GM18508 (cell line): ENCODE measurements at regions not wholly inside any gene's neighbourhood (a gene's known extent, or its start where the extent isn't known, plus 50 kb on each side); places are given as distances from the start of the nearest gene placed in this dataset.
"Not testable (repeated sequence)": the region's sequence is repeated elsewhere in the genome, so short reads cannot be mapped to it uniquely, and the experiment has no call there.

Experiments
- ATAC-seq: cut with Tn5 transposase; IDR thresholded peaks from one replicate; pipeline ENCODE4 v1.9.1; 2021; ENCODE audit warnings: moderate number of reproducible peaks; ENCODE audit not compliant: insufficient read depth, unreplicated experiment

DNA sequence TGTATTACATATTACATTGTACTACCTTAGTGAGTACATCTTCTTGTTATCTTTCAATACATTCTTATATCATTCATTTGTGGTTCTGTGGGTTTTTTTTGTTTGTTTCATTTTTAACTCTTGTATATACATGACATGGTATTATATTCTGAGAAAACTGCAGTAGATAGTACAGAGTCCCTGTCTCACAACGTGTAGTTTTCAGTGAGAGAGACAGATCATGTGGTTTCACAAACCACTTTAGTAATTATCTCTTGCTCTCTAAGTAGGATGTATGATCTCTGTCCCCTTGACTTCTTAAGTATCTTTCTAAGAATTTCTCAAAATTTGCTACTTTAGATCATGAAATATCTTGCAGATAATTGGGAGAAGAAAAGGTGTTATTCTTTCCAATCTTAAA is 745.9 kb upstream of the CDH9 start:
- no peak for ATAC-seq

DNA sequence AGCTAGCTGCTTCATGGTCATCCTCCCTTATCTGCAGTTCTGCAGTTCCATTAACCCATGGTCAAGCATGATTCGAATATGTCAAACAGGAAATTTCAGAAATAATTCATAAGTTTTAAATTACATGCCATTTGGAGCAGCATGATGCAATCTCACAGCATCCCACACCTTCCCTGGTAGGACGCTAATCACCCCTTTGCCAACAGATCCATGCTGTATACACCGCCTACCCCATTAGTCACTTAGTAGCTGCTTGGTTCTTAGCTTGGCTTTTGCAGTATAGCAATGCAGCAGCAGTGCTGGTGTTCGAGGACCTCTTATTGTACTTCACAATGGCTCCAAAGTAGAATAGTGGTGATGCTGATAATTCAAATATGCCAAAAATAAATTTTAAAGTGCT is 739.7 kb upstream of the CDH9 start:
- ATAC-seq = no peak

DNA sequence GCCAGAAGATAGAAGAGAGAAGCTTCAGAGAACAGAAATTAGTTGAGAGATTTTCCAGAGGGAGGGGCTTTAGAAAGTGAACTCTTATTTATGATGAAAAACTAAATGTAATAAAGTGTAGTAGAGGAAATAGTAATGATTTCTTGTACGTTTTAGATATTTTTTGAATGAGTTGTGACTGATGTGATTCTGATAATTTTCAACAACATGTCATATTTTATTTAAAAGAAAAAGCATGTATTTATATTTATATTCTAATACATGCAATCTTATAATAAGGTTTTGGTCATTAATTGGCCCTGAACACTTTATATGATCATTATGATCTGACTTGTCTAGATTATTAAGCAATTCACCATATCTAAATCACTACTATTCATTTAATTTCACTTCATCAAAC is 735.2 kb upstream of the CDH9 start:
- no peak for ATAC-seq

DNA sequence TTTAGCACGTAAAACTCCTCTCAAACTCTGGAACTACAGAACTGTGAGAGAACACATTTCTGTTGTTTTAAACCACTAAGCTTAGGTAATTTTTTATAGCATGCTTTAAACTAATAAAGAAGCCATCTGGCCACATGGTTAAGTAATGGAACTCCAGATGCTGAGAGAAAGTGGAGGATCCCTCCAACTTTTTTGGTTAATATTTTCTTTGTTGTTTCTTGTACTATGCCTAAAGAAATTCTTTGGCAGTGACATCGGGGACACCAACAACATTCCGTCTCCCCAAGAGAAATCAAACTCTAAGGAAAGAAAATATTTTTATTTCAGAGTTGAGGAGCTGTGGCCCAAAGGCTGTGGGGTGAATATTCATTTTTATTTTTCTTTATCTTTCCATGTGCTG is 734.8 kb upstream of the CDH9 start:
- ATAC-seq = no peak

DNA sequence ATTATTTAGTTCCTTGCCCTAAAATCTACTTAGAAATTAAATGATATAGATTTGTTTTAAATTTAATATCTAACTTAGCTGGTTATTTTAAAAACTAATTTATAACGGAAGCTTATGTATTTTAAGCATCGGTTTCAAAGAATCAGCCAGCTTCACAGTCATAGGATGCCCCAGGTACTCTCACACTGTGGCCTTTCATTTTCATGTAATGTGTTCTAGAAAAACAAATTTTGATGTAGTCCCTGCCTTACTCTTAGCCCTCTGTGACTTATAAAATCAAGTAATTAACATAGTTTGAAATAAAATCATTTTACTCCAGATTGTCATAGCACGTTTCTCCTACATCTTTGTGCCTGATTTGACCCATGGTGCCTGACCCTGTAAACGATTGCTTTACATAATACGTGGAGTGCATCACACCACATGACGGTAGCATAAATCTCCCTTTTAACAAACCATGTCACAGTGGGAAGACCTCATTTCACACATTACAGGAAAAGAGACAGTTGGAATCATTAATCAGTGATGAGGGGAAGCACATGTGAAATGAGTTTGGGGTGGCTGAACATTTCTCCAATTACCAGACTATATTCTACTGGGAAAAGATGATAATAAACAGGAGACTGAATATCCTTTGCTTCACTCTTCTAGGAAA is 731.5 kb upstream of the CDH9 start:
- ATAC-seq = no peak

DNA sequence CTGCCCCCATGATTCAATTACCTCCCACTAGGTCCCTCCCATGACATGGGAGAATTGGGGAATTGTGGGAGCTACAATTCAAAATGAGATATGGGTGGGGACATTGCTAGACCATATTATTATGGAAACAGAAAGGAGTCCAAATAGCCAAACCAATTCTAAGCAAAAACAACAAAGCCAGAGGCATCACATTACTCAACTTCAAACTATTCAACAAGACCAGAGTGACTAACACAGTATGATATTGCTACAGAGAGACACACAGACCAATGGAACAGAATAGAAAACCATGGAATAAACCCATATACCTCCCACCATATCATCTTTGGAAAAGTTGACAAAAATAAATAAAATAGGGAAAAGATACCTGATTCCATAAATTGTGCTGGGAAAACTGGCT is 710.5 kb upstream of the CDH9 start:
- ATAC-seq = no peak

DNA sequence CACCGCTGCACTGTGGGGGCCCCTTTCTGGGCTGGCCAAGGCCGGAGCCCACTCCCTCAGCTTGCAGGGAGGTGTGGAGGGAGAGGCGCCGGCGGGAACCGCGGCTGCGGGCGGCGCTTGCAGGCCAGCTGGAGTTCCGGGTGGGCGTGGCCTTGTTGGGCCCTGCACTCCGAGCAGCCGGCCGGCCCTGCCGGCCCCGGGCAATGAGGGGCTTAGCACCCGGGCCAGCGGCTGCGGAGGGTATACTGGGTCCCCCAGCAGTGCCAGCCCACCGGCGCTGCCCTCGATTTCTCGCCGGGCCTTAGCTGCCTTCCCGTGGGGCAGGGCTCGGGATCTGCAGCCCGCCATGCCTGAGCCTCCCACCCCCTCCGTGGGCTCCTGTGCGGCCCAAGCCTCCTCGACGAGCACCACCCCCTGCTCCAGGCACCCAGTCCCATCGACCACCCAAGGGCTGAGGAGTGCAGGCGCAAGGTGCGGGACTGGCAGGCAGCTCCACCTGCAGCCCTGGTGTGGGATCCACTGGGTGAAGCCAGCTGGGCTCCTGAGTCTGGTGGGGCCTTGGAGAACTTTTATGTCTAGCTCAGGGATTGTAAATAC is 705.1 kb upstream of the CDH9 start:
- not testable (repeated sequence) for ATAC-seq

DNA sequence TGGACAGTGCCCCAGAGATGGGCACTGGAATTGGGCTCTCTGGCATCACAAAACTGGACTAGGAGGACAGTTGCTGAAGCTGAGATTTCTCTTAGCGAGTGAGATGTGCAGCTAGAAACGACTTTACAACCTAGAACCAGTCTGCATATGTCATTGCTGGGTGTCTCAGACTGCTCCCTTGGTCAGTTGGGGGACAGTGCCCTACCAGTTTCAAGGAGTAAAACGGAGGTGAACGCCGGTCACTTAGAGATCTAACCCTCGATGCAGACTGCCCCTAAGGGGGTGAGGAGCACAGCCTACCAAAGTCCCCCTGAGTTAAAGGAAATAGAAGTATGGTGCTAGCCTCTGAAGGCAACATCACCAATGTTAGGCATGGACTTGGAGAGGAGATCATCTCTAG is 704.4 kb upstream of the CDH9 start:
- no peak for ATAC-seq

DNA sequence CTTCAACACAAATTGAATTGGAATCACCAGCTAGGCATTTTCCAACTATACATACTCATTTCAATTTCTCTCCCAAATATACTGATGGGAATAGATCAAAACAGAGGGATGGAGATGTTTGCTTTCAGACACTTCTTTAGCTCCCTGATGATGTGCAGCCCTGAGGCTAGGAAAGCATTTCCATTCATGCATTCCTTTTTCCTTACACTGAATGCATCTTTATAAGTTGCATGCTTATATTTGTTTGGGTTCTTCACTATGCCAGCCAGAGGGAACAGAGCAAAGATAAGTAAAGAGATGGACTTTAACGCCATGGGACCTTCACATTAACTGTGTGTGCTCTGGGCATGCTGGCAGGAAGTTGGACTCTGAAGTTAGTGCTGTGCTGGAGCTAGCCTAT is 696.5 kb upstream of the CDH9 start:
- ATAC-seq = no peak

DNA sequence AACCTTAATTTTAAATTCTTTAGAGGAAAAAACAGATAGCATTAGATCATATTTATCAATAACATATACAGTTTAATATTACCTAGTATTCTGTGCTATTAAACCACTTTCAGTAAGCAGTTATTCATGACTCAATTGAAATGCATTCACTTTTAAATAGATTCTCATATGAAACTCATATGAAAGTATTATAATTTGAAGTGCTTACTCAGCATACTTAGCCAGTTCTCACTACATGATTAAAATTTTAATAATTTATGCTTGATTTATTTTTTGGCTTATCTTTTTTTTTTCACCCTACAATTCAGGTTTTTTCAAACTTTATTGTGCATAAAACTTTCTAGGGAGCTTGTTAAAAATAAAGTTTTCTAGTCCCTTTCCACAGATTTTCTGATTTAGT is 694.9 kb upstream of the CDH9 start:
- no peak for ATAC-seq

DNA sequence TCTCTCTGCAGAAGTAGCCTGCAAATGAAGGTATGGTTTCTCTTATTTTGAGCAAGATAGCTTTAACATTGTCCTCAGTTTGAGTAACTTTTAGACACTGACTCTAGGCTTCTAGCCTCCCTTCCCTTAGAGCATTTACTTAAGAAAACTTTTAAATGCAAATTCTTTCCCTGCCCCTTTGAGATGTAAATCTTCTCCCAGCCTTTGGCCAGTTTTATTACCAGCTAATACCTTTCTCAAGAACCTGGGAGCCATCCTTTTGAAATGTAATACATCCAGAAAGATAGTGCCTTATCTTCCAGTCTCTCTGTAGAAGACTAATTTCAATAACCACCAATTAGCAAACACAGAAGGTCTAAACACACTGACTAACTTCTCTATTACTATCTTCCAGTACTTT is 688.9 kb upstream of the CDH9 start:
- no peak for ATAC-seq

DNA sequence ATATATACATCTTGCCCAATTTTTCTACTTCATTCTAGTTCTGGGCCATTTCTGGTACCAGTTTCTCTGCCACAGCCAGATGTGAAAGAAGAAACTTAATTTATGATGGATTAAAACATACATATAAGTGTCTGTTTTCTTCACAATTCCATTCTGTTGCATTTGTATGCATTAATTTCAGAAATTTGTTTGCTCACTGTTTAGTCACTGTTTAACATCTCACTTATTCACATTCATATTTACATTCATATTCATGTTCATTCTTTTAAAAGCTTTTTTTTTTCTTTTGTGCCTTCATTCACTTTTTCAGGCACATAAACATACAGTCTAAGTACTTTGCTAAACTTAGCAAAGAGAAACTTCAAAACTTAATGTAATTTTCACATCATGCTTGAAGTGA is 684.0 kb upstream of the CDH9 start:
- no peak for ATAC-seq

DNA sequence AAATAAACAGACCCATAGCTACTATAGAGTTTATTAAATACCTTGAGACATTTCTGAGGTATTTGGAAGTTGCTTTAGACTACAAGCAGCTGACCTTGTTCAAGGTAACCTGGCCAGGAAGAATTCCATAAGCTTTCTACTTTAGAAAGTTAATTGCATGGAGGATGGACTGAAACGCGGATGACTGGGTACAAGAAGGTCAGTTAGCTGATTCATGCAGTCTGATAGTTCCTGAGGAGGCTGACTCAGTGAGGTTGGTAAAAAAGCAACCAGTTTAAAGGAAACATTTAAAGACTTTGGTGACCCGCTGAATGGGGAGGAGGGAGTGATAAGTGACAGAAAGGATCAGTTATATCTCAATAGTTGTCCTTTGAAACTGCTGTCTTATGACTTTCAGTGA is 670.1 kb upstream of the CDH9 start:
- ATAC-seq = no peak

DNA sequence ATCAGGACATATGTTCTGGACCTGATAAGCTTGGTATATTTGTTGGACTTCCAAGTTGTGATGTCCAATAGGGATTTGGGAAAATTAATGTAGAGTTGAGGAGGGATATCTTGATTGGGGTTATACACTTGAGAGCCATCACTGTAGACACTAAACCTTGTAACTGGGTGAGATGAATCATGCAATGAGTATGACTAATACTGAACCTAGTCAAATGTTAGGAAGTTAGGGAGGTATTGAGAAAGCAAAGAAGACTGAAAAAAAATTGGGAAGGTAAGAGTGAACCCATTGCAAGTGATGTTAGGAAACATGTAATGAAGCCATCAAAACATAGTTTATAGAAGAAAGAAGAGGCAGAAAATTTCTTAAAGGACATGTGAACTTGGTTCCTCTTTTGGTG is 668.4 kb upstream of the CDH9 start:
- no peak for ATAC-seq

DNA sequence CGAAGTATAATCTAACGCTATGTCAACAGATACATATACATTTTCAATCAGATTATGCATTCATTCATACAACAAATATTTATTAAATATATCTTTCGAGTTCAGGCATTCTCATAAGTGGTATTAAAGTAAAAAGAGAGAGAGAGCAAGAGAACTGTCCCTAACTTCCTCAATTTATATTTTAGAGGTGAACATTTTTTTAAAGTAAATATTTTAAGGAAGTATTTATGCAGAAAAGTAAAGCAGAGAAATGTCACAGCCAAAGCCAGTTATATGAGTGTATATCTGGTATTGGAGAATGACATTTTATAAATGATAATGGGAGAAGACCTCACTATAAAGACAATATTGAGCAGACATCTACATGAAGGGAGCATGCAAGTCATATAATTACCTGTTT is 667.3 kb upstream of the CDH9 start:
- ATAC-seq = no peak

DNA sequence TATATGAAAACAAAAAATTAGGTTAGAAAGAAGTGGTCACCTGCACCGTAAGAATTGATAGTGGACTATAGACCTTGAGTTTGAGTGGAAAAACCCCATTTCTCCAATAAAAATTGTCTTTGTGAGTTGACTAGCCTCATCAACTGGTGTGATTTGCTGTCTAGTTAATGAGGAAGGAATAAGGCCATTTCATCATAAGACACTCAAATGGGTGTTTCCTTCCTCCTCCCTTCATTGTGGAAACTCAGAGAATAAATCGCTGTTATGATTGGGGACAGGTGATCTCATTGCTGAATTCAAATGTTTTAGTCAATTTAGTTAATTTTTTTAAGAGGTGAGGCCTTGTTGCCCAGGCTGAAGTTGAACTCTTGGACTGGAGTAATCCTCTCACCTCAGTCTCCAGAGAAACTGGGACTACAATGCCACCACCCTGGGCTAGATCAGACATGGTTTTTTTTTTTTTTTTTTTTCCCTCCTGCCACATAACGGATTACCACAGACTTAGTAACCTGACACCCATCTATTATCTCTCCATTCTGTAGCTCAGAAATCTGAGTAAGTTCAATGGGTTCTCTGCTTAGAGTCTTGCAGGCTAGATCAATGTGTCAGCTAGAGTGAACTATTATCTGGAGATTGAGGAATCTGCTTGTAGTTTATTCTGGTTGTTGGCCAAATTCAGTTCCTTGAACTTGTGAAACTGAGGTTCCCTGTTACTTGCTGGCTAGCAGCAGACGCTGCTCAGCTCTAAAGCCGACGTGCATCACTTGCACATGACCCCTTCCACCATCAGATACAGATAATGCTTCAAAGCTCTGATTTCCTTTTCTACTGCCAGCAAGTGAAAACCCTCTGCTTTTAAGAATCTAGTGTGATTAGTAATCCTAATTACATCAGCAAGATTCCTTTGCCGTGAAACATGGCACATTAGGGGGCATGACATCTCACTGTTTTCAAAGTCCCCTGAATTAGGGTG is 663.8 kb upstream of the CDH9 start:
- no peak for ATAC-seq

DNA sequence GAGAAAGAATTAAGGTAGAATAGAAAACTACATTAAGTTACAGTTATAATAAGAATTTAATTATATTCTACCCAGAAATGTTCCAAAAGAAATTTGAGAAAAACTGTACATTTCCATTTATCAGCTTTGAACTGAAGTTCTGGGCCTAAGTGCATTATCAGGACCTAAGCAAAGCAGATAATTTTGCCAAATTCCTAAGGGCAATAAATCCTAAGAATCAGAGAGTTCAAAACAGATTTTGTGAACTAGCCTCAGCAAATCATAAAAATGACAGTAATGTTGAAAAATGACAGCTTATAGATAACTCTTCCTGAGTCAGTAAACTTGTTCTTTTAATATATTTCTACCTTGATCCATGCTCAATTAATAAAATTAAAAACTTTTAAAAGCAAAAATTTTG is 662.1 kb upstream of the CDH9 start:
- ATAC-seq = no peak

DNA sequence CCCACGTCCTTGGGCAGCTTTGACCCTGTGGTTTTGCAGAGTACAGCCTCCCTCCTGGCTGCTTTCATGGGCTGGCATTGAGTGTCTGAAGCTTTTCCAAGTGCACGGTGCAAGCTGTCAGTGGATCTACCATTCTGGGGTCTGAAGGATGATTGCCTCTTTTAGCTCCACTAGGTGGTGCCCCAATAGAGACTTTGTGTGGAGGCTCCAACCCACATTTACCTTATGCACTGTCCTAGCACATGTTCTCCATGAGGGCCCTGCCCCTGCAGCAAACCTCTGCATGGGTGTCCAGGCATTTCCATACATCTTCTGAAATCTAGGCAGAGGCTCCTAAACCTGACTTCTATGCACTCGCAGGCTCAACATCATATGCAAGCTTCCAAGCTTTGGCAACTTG is 644.2 kb upstream of the CDH9 start:
- ATAC-seq = no peak

DNA sequence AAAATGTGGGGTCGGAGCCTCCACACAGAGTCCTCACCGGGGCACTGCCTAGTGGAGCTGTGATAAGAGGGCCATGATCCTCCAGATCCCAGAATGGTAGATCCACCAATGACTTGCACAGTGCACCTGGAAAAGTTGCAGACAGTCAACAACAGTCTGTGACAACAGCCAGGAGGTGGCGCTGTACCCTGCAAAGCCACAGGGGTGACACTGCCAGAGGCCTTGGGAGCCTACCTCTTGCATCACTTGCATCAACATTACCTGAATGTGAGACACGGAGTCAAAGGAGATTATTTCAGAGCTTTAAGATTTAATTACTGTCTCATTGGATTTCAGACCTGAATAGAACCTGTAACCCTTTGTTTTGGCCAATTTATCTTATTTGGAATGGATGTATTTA is 614.1 kb upstream of the CDH9 start:
- ATAC-seq = no peak

DNA sequence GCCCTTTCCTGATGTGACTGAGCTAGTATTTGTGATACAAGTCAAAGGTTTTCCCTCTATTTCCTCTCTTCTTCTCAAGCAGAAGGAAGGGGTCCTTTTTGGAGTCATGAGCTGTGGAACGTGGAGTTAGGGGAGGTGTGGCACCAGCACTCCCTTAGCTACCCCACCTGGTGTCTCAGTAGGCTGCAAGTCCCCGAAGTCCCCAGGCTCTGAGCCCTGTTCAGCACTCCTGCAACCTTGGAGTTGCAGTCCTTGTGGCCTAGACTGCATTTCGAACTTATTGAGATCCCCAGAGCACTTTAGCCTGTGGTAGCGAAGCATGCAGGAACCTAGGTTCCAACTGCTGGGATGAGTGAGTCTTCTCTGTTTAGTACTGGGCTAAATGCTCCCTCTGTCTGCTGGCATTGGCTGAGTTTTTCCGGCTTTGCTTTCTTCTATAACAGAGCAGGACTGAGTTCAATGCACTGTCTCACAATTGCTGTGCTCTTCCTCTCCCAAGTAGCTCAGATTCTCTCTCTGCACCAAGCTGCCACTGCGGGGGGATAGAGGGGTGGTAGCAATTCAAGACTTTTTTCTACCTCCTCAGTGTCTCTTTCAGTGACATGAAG is 600.7 kb upstream of the CDH9 start:
- ATAC-seq = no peak

DNA sequence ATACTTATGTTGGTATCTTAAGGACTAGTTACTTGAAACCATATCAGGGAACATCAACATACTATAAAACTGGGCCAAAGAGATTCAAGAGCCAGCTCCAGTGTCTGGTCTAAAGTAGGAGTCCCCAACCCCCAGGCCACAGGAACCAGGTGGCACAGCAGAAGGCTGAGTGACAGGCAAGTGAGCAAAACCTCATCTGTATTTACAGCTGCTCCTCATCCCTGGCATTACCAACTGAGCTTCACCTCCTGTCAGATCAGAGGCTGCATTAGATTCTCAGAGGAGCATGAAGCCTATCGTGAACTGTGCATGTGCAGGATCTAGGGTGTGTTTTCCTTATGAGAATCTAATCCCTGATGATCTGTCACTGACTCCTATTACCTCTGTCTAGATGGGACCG is 581.6 kb upstream of the CDH9 start:
- no peak for ATAC-seq
